Natural killer cell (primary cell): ENCODE measurements at regions not wholly inside any gene's neighbourhood (a gene's known extent, or its start where the extent isn't known, plus 50 kb on each side); places are given as distances from the start of the nearest gene placed in this dataset.

Experiments used
- ATAC-seq, 3 donors: fragments of 150-1000 bp in 2 of 3; fragments of 200-7000 bp in 1 of 3; cut with Tn5 transposase; 1 replicate in 1 of 3; 2 replicates in 2 of 3; pipeline ENCODE4 v1.10.0; 2021; ENCODE audit warnings: mild to moderate bottlenecking in 2 of 3, moderate library complexity in 2 of 3
- DNase-seq, 2 donors: peaks; one replicate each; pipeline versions ENCODE4 v3.0.0 to v3.0.0-alpha.2; 2013 to 2021; ENCODE audit warnings: mixed read lengths in 1 of 2
- H3K27ac ChIP-seq: one replicate; pipeline ENCODE4 v1.5.1; 2013; ENCODE audit warnings: mild to moderate bottlenecking, low read length
- H3K27me3 ChIP-seq: one replicate; pipeline ENCODE4 v1.6.1; 2013; ENCODE audit warnings: low read length; ENCODE audit not compliant: control insufficient read depth, insufficient read depth
- H3K36me3 ChIP-seq: one replicate; pipeline ENCODE4 v1.6.1; 2013; ENCODE audit warnings: low read length; ENCODE audit not compliant: control insufficient read depth, insufficient read depth
- H3K4me1 ChIP-seq: one replicate; pipeline ENCODE4 v1.6.1; 2013; ENCODE audit warnings: low read length; ENCODE audit not compliant: control insufficient read depth, insufficient read depth
- H3K4me3 ChIP-seq: one replicate; pipeline ENCODE4 v1.5.1; 2013; ENCODE audit warnings: low read length
- H3K9me3 ChIP-seq: one replicate; pipeline ENCODE4 v1.6.1; 2013; ENCODE audit warnings: low read length; ENCODE audit not compliant: control insufficient read depth, insufficient read depth
- H3K27ac Mint-ChIP-seq, 2 donors: one replicate each; pipeline ENCODE4 v1.8.0; 2022; ENCODE audit warnings: mild to moderate bottlenecking in 2 of 2, mixed read lengths in 2 of 2, moderate library complexity in 1 of 2
- H3K27me3 Mint-ChIP-seq, 2 donors: one replicate each; pipeline ENCODE4 v1.8.0; 2022; ENCODE audit warnings: low read depth in 2 of 2, mixed read lengths in 2 of 2
- H3K36me3 Mint-ChIP-seq: one replicate; pipeline ENCODE4 v1.8.0; 2022; ENCODE audit warnings: mixed read lengths
- H3K4me1 Mint-ChIP-seq, 2 donors: one replicate each; pipeline ENCODE4 v1.8.0; 2022; ENCODE audit warnings: mixed read lengths in 2 of 2
- H3K4me3 Mint-ChIP-seq: one replicate; pipeline ENCODE4 v1.8.0; 2022; ENCODE audit warnings: mild to moderate bottlenecking, moderate library complexity, mixed read lengths
- H3K9me3 Mint-ChIP-seq, 2 donors: one replicate each; pipeline ENCODE4 v1.8.0; 2022; ENCODE audit warnings: mixed read lengths in 2 of 2
- CTCF ChIP-seq: fragments of 200-600 bp; IDR thresholded peaks from one replicate; pipeline ENCODE4 v1.8.0; 2022; ENCODE audit warnings: antibody characterized with exemption
- WGBS: methylation state at CpG from one replicate; pipeline ENCODE4 v1.1.7; 2013; ENCODE audit warnings: missing lambda C conversion rate; ENCODE audit not compliant: insufficient coverage; 5-methylcytosine and 5-hydroxymethylcytosine counted together
- intact Hi-C: fragments of 100-400 bp; cut with micrococcal nuclease; formaldehyde crosslinking; loops from one replicate; pipeline ENCODE4 v1.14.2; 2022

GRCh38 chr10:105359708-105360107, 718.6 kb downstream of the SORCS3 start:
- Mint-ChIP-seq H3K36me3 (peaks cover 7% of the 10 kb centered on the region), H3K9me3 (peaks cover 7 to 8% of the 10 kb centered on the region in 2 donors), H3K27me3 (no peaks in the 10 kb centered on the region), H3K27ac (no peak overlapping the region), H3K4me1 (no peaks in the 10 kb centered on the region), H3K4me3 (no peak overlapping the region)
- no peak for ATAC-seq
- DNase-seq = no peak
- Histone ChIP-seq H3K27me3 (no peaks in the 10 kb centered on the region), H3K27ac (no peak overlapping the region), H3K36me3 (no peaks in the 10 kb centered on the region), H3K4me1 (no peaks in the 10 kb centered on the region), H3K4me3 (no peak overlapping the region), H3K9me3 (no peaks in the 10 kb centered on the region)
- TF ChIP-seq CTCF = no peak
- intact Hi-C loops = no loop called here
- 85% methylated on average over 2 of the region's 3 CpGs for WGBS

GRCh38 chr10:105358911-105359310, 717.8 kb downstream of the SORCS3 start:
- no peaks in the 10 kb centered on the region for H3K36me3 Mint-ChIP-seq
- ATAC-seq = no peak
- H3K4me1 ChIP-seq = no peaks in the 10 kb centered on the region
- H3K27ac Mint-ChIP-seq = no peak overlapping the region
- WGBS = 97% methylated on average over 2 of the region's 2 CpGs
- H3K27me3 ChIP-seq = no peaks in the 10 kb centered on the region
- no peaks in the 10 kb centered on the region for H3K4me1 Mint-ChIP-seq
- H3K4me3 Mint-ChIP-seq = no peak overlapping the region
- no peak for TF ChIP-seq CTCF
- H3K9me3 ChIP-seq = no peaks in the 10 kb centered on the region
- no peak for DNase-seq
- H3K36me3 ChIP-seq = no peaks in the 10 kb centered on the region
- H3K9me3 Mint-ChIP-seq = peaks cover 4 to 8% of the 10 kb centered on the region in 2 donors
- no peaks in the 10 kb centered on the region for H3K27me3 Mint-ChIP-seq
- no peak overlapping the region for H3K27ac ChIP-seq
- H3K4me3 ChIP-seq = no peak overlapping the region
- intact Hi-C loops = no loop called here

- H3K4me1 Mint-ChIP-seq = no peaks in the 10 kb centered on the region
- H3K9me3 Mint-ChIP-seq = peaks cover 4 to 12% of the 10 kb centered on the region in 2 donors
- H3K36me3 Mint-ChIP-seq = no peaks in the 10 kb centered on the region
- DNase-seq = no peak
- Histone ChIP-seq H3K9me3 (no peaks in the 10 kb centered on the region), H3K4me1 (no peaks in the 10 kb centered on the region), H3K36me3 (no peaks in the 10 kb centered on the region), H3K27me3 (no peaks in the 10 kb centered on the region), H3K4me3 (no peak overlapping the region), H3K27ac (no peak overlapping the region)
- intact Hi-C loops = no loop called here
- H3K27me3 Mint-ChIP-seq = no peaks in the 10 kb centered on the region
- no peak overlapping the region for H3K27ac Mint-ChIP-seq
- no peak overlapping the region for H3K4me3 Mint-ChIP-seq
- ATAC-seq = no peak
- TF ChIP-seq CTCF = no peak
- WGBS = 70% methylated on average over 2 of the region's 2 CpGs
Measured at GRCh38 chr10:105356626-105357025, 715.5 kb downstream of the SORCS3 start.

- H3K9me3 ChIP-seq = no peaks in the 10 kb centered on the region
- 80% methylated on average over 1 of the region's 1 CpG for WGBS
- no peak overlapping the region for H3K27ac ChIP-seq
- Mint-ChIP-seq H3K27ac (no peak overlapping the region), H3K27me3 (no peaks in the 10 kb centered on the region), H3K4me1 (no peaks in the 10 kb centered on the region), H3K36me3 (no peaks in the 10 kb centered on the region), H3K9me3 (peaks cover 4 to 10% of the 10 kb centered on the region in 2 donors), H3K4me3 (no peak overlapping the region)
- no peak for DNase-seq
- no peak for ATAC-seq
- H3K4me1 ChIP-seq = no peaks in the 10 kb centered on the region
- H3K4me3 ChIP-seq = no peak overlapping the region
- no peaks in the 10 kb centered on the region for H3K27me3 ChIP-seq
- intact Hi-C loops = no loop called here
- no peak for TF ChIP-seq CTCF
- no peaks in the 10 kb centered on the region for H3K36me3 ChIP-seq
Measured at GRCh38 chr10:105354010-105354409, 712.9 kb downstream of the SORCS3 start.
